ENCODE measurements at regions not wholly inside any gene's neighbourhood (a gene's known extent, or its start where the extent isn't known, plus 50 kb on each side); places are given as distances from the start of the nearest gene placed in this dataset.
"Not testable (repeated sequence)": the region's sequence is repeated elsewhere in the genome, so short reads cannot be mapped to it uniquely, and the experiment has no call there.

DNA sequence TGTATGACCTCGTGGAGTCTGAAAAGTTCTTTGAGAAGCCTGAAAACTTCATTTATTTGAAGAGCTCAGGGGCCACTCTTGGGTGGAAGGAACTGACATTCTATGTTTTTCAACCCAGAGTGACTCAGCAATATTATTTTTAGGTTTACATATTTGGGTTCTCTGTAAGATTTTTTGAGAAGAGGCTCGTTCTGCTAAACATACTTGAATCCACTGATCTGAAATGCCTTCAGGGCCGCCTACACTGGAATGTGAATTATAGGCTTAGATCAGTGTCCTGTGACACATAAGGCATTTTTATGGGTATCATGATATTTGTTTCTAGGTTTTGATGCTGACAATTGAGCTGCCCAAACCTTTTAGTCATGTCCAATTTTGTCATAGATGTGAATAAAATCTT is 86.2 kb downstream of the PSAT1 start:
- peak; percentile 32 for DNase-seq (ENCODE audit: low read depth)

DNA sequence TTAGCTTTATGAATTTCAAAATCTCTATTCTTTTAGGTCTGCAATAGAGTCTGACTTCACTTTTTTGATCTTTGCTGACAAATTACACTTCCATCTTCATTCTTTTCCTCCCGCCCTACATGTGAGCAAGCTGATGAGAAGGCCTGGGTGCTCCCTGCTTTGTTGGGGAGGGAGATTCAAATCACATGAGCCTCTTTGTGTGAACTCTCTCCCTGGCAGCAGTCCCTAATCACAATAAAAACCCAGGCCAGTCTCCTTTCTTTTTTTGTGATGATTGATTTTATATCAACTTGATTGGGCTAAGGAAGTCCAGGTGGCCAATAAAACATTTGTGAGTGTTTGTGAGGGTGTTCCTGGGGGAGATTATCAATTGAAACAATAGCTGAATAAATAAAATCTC is 89.4 kb downstream of the PSAT1 start:
- DNase-seq (ENCODE audit: low read depth): no peak

DNA sequence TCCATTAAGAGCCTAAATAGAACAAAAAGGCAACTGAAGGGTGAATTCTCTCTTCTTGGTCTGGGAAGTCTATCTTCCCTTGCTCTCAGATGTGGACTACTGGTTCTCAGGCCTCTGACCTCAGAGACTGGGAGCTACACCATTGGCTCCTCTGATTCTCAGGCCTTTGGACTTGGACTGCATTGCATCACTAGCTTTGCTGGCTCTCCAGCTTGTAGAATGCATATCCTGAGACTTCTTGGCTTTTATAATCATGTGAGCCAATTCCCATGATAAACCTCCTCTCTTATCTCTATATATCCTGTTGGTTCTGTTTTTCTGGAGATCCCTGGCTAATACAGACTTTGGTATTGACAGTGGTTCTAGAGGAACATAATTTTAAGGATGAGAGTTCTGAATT is 89.8 kb downstream of the PSAT1 start:
- no peak for DNase-seq (ENCODE audit: low read depth)

DNA sequence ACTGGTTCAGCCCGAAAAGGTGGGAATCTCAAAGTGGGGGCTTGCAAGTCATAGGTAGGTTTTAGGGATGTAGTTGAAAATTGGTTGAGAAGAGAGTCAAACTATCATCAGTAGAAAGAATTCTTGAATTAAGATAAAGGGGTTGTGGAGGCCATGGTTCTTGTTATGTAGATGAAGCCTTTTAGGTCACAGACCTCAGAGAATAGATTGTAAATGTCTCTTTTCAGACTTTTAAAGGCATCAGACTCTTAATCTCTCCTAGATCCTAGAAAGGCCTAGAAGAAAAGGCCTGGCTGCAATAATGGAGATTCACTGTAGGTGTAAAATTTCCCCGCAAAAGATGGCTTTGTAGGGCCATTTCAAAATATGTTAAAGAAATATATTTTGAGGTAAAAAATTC is 96.4 kb downstream of the PSAT1 start:
- DNase-seq (ENCODE audit: low read depth): no peak

DNA sequence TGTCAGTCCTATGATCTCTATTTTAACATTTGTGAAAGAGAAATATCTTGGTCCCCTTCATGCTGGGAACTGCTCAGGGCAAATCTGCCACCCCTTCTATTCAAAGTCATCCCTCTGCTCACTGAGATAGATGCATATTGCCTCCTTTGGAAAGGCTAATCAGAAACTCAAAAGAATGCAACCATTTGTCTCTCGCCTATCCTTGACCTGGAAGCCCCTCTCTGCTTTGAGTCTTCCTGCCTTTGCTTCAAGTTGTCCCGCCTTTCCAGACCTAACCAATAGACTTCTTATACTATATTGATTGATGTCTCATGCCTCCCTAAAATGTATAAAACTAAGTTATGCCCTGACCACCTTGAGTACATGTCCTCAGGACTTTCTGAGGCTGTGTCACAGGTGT is 97.0 kb downstream of the PSAT1 start:
- DNase-seq (ENCODE audit: low read depth): no peak

DNA sequence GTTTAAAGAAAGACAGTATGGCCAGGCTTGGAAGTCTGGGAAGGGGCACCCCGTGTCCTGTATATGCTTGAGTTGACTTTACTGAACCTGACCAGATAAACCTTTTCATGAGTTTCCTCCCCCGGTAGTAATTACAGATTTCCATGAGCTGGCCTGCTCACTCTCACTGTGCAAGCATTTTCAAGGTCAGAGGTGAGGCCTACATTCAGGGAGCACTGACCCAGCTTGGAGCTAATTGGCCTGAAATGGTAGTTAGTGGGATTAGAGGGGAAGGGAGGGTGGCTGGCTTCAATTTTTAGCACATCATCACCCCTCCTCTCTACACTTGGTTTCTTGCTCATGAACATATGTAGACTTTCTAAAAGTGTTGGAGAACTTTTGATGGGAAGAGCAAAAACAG is 99.2 kb downstream of the PSAT1 start:
- DNase-seq (ENCODE audit: low read depth): no peak

DNA sequence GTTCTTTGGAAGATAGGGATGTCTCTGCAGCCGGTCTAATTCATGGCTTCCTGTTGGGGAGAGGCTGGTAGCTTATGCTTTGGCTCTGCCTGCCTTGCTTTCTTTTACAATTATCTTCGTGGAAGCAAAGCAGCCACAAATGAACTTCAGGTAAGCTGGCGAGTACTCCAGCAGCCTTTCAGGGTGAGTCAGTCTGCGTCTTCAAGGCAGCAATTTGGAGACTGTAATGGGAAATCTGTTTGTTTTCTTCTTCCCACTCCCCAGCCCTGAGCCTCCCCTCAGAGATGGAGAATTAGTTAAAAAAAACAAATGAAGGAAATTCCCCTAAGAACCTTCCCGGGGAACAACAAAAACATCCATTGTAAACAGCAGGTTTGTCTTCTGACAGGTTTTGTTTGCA is 100.1 kb downstream of the PSAT1 start:
- DNase-seq (ENCODE audit: low read depth): no peak

DNA sequence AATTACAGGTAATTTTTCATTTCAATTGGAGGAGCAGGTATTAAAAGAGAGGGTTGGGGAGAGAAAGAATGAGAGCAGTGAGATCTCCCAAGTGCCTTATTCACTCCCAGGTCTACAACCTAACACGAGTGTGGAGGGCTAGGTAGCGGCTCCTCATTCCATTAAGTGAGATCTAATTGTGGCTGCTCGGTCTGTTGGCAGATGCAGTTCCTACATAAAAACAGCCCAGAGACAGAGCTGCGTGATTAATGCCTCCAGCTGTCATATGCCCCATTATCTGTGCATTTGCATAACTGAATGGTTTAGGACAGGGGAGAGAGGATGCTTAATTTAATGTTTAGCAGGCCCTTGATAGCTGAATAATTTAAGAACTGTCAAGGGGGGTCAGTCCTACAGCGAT is 100.5 kb downstream of the PSAT1 start:
- no peak for DNase-seq (ENCODE audit: low read depth)

DNA sequence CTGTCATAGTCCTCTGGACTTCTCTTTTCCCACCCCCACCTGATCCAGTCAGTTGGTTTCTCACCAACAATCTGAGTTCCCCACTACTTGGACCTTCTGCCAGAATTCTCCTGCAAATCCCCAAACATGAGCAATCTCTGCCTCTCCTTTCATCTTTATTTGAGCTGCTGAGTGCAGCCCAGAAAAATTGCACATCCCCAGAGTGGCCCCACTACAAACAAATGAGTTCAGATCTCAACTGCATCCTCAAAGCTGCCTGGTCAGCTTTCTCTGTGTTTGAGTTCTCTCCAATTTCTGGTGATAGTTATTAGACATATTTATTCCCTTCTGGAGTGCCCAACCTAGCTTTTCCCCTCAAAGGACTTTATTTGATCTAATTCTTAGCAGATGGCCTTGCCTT is 102.2 kb downstream of the PSAT1 start:
- no peak for DNase-seq (ENCODE audit: low read depth)

DNA sequence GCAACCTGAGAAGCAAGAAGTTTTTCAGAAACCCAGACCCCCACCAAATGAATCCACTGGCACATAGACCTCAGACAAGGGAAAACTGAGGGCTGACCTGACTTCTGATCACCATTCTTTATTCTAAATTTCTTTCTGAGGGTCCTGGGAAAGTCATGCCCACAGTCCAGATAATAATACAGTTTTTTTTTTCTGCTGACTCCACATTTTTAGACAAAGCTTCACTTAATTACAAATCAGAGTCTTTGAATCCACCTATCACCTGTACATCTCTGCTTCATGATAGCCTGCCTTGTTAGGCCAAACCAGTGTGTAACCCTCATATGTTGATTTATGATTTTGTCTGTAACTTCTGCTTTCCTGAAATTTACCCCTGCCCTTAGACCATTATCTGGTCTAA is 103.6 kb downstream of the PSAT1 start:
- no peak for DNase-seq (ENCODE audit: low read depth)

DNA sequence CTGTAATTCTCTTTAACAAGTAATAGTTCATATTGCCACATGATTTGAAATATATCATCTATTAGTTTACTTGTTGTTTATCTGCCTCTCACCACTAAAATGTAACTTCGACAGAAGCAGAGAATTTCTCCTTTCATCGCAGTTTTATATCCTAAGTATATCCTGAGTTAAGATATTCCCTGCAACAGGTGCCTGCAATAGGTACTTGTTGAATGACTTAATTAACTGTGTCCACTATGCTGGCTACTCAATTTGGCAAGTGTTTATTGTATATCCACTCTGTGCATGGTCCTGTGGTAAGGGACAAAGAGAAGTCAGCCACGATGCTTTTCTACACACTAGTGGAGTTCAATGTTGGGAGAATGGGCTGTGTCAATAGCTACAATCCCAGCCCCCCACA is 108.5 kb downstream of the PSAT1 start:
- DNase-seq (ENCODE audit: low read depth): no peak

DNA sequence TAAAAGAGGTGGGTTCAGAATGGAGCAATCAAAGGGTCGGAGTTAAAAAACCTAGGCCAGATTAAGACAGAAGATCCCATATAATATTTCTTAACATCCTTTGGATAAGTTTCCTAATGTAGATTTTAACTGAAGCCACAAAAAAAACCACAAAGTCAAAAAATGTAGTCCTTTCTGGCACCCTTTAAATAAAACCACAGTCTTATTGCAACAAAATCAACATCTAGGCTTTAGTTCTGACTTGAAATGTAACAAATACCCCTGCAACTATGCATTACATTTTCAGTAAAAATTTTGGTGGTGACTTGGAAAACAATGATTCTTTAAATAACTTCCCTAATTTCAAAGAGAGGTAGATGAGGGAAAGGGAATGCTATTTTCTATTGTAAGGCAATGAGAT is 109.2 kb downstream of the PSAT1 start:
- no peak for DNase-seq (ENCODE audit: low read depth)

DNA sequence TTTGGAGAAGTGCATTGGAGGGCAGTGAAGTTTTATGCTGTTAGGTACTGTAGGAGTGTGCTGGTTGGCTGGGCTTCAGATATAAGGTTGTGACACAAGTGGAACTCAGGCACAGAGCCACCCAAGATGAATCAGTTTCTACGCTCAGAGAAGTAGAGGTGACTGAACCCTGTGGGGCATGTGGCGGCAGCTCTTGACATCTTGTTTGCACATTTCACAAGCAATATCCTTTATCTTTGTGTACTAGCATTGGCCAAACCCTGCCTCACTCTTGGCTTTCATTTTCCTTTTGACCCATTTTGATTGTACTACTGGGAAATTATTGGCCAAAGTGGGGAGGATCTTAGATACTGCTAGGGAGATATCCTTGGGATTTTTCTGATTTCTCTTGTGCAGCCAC is 110.0 kb downstream of the PSAT1 start:
- no peak for DNase-seq (ENCODE audit: low read depth)

DNA sequence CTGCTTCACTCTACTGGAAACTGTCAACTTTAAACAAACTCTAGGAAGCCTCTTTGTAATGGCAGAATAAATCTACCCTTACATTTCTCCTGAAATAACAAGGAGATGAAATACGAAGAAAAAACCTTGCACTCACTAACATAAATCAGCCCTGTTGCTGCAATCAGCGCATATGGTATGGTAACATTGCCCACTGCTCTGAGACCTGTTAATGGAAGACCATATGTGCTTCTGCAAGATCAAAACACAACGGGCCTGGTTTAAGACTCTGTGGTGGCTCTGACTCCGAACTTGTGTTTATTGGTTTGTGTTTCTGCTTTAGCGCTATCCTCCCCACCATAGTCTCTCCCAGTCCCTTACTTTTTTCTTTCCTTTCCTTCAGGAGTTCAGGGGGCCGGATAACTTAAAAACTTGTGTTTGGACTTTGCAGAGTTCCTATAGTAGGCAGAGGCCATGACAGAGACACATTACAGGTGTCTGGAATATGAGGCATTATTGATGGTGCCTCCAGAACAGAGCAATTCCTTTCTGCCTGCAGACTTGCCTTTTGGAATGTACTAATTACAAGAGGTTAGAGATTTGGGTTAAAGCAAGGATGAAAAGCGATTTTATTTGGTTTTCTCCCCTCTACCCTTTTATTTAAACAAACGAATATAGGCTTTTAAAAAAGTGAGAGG is 110.8 kb downstream of the PSAT1 start:
- no peak for DNase-seq (ENCODE audit: low read depth)

DNA sequence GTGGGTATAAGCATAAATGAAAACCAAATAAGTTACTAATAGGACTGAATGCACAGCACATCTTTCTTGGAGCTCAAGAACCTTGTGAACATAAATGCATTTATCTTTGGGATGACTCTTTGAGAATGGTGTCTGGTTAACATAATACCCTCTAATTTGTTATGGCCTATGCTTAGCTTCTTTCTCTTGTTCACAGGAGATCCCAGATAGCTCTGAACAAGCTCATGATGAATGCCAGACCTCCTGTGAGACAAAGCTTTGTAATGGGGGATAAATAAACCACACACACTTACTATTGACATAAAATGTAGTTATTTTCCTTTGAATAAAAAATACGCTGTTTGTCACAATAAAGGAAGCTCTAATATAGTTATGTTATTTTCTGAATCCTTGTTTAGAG is 111.5 kb downstream of the PSAT1 start:
- DNase-seq (ENCODE audit: low read depth): no peak

DNA sequence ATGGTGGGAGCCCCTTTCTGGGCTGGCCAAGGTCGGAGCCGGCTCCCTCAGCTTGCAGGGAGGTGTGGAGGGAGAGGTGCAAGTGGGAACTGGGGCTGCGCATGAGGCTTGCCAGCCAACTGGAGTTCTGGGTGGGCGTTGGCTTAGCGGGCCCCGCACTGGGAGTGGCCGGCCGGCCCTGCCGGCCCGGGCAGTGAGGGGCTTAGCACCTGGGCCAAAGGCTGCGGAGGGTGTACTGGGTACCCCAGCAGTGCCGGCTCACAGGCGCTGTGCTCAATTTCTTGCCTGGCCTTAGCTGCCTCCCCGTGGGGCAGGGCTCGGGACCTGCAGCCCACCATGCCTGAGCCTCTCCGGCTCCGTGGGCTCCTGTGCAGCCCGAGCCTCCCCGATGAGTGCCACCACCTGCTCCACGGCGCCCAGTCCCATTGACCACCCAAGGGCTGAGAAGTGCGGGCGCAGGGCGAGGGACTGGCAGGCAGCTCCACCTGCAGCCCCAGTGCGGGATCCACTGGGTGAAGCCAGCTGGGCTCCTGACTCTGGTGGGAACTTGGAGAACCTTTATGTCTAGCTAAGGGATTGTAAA is 113.1 kb downstream of the PSAT1 start:
- not testable (repeated sequence) for DNase-seq (ENCODE audit: low read depth)

DNA sequence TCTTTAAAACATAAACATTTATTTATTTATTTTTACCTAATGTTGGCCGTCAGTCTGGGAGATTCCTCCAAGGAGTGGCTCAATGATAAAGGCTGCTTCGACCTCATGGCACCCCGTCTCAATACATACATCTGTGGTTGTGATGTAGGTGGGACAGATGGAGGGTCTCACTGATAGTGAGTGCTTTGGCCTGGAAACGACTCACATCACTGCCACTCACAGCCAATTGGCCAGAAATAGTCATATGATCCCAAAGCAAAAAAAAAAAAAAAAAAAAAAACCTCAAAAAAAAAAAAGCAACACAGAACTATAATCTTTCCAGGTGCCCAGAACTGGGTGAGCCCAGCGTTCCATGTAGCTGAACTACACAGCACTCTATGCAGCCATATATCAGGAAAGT is 125.4 kb downstream of the PSAT1 start:
- DNase-seq (ENCODE audit: low read depth): no peak

DNA sequence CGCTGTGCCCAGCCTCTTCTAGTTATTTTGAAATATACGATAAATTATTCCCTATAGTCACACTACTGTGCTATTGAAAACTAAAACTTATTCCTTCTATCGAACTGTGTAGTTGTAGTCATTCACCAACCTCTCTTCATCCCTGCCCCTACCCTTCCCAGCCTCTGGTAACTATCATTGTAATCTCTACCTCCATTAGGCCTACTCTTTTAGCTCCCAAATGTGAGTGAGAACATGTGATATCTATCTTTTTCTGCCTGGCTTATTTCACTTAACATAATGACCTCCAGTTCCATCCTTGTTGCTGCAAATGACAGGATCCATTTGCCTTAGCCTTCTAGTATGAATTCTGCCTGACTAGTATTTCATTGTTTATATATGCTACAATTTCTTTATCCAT is 127.4 kb downstream of the PSAT1 start:
- no peak for DNase-seq (ENCODE audit: low read depth)

DNA sequence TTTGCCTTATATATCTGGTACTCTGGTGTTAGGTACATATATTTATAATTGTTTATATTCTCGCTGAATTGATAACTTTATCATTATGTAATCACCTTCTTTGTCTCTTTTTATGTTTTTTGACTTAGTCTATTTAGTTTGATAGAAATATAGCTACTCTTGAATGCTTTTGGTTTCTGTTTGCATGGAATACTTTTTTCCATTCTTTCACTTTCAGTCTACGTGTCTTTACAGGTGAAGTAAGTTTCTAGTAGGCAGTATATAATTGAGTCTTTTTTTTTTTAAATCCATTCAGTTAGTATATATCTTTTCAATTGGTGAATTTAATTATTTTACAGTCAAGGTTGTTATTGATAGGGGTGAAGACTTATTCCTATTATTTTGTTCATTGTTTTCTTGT is 131.7 kb downstream of the PSAT1 start:
- no peak for DNase-seq (ENCODE audit: low read depth)

DNA sequence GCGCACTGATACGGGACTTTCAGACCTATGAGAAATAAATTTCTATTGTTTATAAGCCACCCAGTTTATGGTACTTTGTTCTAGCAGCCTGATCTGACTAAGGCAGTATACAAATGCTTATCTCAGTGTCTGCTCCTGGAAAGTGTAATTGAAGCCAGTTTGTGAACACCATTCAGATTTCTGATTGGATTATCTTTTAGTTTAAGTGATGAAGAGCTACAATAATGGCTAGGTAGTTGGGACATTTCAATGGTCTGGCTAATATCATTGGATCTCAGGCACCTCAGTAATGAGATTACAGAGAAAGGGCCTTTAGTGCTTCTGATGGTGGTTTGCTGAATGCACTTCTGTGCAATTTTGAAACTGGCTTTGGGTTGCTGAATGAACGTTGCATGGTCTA is 133.5 kb downstream of the PSAT1 start:
- DNase-seq (ENCODE audit: low read depth): no peak

DNA sequence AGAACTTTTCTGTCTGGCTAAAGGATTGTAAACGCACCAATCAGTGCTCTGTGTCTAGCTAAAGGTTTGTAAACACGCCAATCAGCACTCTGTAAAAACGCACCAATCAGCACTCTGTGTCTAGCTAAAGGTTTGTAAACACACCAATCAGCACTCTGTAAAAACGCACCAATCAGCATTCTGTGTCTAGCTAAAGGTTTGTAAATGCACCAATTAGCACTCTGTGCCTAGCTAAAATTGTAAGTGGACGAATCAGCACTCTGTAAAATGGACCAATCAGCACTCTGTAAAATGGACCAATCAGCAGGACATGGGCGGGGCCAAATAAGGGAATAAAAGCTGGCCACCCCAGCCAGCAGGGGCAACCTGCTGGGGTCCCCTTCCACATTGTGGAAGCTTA is 134.1 kb downstream of the PSAT1 start:
- not testable (repeated sequence) for DNase-seq (ENCODE audit: low read depth)

DNA sequence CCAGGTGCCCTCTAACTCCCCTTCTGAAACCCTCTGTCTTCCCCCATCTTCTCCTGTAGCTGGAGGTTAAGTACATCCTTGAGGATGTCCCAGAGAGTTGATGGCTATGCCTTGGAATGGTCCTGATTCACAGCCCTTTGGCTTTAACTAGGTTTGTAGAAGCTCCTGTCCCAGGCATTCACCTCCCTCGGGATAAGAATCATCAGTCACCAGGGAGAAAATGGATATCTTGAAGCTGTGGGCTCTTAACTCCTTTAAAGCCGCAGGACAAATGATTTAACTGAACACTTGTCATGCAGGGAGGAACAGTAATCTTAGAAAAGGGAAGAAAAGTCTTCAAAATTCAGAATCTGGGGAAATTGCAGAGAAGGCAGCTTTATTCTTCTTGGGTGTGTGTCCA is 139.9 kb downstream of the PSAT1 start:
- DNase-seq (ENCODE audit: low read depth): no peak

DNA sequence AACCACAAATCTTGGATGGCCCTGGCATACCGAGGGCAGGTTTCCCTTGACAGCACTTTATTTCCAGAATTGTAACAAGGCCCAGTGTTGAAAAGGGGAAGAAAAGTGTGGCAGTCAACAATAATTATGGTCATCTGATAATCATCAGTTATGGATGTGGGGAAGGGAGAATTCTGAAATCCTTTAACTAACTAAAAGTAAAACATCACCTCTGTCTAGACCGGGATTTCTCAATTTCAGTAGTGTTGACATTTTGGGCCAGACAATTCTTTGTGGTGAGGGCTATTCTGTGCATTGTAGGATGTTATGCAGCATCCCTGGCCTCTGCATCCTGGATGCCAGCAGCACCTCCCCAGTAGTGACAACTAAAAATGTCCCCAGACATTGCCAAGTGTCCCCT is 140.4 kb downstream of the PSAT1 start:
- no peak for DNase-seq (ENCODE audit: low read depth)

DNA sequence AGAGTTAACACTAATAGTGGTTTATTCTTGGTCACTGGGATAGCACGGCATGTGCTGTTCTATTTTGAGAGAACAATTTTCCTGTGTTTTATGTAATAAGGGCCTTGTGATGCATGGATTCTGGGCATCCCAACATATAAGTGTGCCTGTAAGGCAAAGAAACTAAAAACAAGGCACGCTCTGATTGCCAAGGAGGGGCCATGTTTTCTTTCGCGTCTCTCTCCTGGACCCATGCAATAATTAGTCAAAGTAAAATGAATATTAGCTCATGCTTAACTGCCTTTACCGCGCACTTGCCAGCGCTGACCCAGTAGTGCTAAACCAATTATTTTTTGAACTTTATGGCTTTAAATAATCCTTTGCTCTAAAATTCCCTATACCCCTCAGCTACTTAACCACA is 140.9 kb downstream of the PSAT1 start:
- DNase-seq (ENCODE audit: low read depth): no peak

Data from myocyte (in vitro differentiated cells).